Smooth muscle cell (in vitro differentiated cells): ENCODE measurements at regions not wholly inside any gene's neighbourhood (a gene's known extent, or its start where the extent isn't known, plus 50 kb on each side); places are given as distances from the start of the nearest gene placed in this dataset.

Experiments used
- DNase-seq: peaks from one replicate; lab custom pipeline; 2025; ENCODE audit not compliant: unreplicated experiment; lab: John Stamatoyannopoulos, UW
- H2AFZ ChIP-seq: fragments of 200-600 bp; sonication (generic); 2 replicates; pipeline ENCODE4 v1.6.0; 2016; ENCODE audit warnings: antibody characterized with exemption, low read depth, mild to moderate bottlenecking
- H3F3A ChIP-seq: fragments of 200-600 bp; sonication (generic); 2 replicates; pipeline ENCODE4 v1.6.0; 2017; ENCODE audit warnings: antibody characterized with exemption, low read depth
- H3K27ac ChIP-seq: fragments of 200-600 bp; sonication (generic); 2 replicates; pipeline ENCODE4 v1.5.1; 2016; ENCODE audit warnings: low read depth, mild to moderate bottlenecking
- H3K27me3 ChIP-seq: fragments of 200-600 bp; sonication (generic); 2 replicates; pipeline ENCODE4 v1.6.1; 2016; ENCODE audit warnings: low read depth, mild to moderate bottlenecking
- H3K36me3 ChIP-seq: fragments of 200-600 bp; sonication (generic); 2 replicates; pipeline ENCODE4 v1.5.1; 2016; ENCODE audit warnings: low read depth
- H3K4me1 ChIP-seq: fragments of 200-600 bp; sonication (generic); 2 replicates; pipeline ENCODE4 v1.5.1; 2016; ENCODE audit warnings: low read depth
- H3K4me2 ChIP-seq: fragments of 200-600 bp; sonication (generic); 2 replicates; pipeline ENCODE4 v1.6.0; 2016; ENCODE audit warnings: mild to moderate bottlenecking
- H3K4me3 ChIP-seq: fragments of 200-600 bp; sonication (generic); 2 replicates; pipeline ENCODE4 v1.5.1; 2016; ENCODE audit warnings: mild to moderate bottlenecking
- H3K79me2 ChIP-seq: fragments of 200-600 bp; sonication (generic); 2 replicates; pipeline ENCODE4 v1.6.0; 2016; ENCODE audit warnings: low read depth, mild to moderate bottlenecking
- H3K9ac ChIP-seq: fragments of 200-600 bp; sonication (generic); 2 replicates; pipeline ENCODE4 v1.6.0; 2016; ENCODE audit warnings: low read depth
- H3K9me3 ChIP-seq: fragments of 200-600 bp; sonication (generic); replicated peaks from 2 replicates; pipeline ENCODE4 v1.5.1; 2016; ENCODE audit warnings: low read depth
- H4K20me1 ChIP-seq: fragments of 200-600 bp; sonication (generic); 2 replicates; pipeline ENCODE4 v1.6.0; 2016; ENCODE audit warnings: low read depth
- WGBS: methylation state at CpG from one replicate; pipeline ENCODE4 v1.1.7; 2016; ENCODE audit warnings: low lambda C conversion rate; 5-methylcytosine and 5-hydroxymethylcytosine counted together
- TF ChIP-seq, protein P1 (sequence below): fragments of 200-600 bp; sonication (generic); IDR thresholded peaks from 2 replicates; pipeline ENCODE4 v1.5.1; 2017; ENCODE audit warnings: borderline replicate concordance, mild to moderate bottlenecking, antibody characterized with exemption; ENCODE audit not compliant: insufficient read depth, poor library complexity, severe bottlenecking

- Histone ChIP-seq H3K4me3 (no peak overlapping the region), H3K4me1 (peaks cover 45% of the 10 kb centered on the region), H3K9me3 (peaks cover 17% of the 10 kb centered on the region), H3K9ac (no peak overlapping the region), H3K79me2 (no peaks in the 10 kb centered on the region), H3K27ac (peak overlapping the region; percentile 95), H2AFZ (no peak overlapping the region), H3K4me2 (peak overlapping the region; percentile 76), H4K20me1 (no peaks in the 10 kb centered on the region), H3K36me3 (peaks cover 5% of the 10 kb centered on the region), H3K27me3 (no peaks in the 10 kb centered on the region), H3F3A (peaks cover 7% of the 10 kb centered on the region)
- 11% methylated on average over 3 of the region's 3 CpGs for WGBS
- DNase-seq = no peak
- TF ChIP-seq, protein P1, sequence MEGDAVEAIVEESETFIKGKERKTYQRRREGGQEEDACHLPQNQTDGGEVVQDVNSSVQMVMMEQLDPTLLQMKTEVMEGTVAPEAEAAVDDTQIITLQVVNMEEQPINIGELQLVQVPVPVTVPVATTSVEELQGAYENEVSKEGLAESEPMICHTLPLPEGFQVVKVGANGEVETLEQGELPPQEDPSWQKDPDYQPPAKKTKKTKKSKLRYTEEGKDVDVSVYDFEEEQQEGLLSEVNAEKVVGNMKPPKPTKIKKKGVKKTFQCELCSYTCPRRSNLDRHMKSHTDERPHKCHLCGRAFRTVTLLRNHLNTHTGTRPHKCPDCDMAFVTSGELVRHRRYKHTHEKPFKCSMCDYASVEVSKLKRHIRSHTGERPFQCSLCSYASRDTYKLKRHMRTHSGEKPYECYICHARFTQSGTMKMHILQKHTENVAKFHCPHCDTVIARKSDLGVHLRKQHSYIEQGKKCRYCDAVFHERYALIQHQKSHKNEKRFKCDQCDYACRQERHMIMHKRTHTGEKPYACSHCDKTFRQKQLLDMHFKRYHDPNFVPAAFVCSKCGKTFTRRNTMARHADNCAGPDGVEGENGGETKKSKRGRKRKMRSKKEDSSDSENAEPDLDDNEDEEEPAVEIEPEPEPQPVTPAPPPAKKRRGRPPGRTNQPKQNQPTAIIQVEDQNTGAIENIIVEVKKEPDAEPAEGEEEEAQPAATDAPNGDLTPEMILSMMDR = no peak
Measured at GRCh38 chr3:106829206-106829605, 548.0 kb upstream of the CCDC54 start.

GRCh38 chr3:106830334-106830733 is 546.9 kb upstream of the CCDC54 start:
- Histone ChIP-seq H3K36me3 (peaks cover 5% of the 10 kb centered on the region), H3K4me2 (peak overlapping the region; percentile 76), H4K20me1 (no peaks in the 10 kb centered on the region), H3K79me2 (no peaks in the 10 kb centered on the region), H3K27me3 (no peaks in the 10 kb centered on the region), H2AFZ (no peak overlapping the region), H3F3A (peaks cover 7% of the 10 kb centered on the region), H3K4me3 (no peak overlapping the region), H3K4me1 (peaks cover 40% of the 10 kb centered on the region), H3K27ac (peak overlapping the region; percentile 95), H3K9ac (no peak overlapping the region), H3K9me3 (peaks cover 17% of the 10 kb centered on the region)
- 61% methylated on average over 2 of the region's 2 CpGs for WGBS
- DNase-seq = no peak
- TF ChIP-seq, protein P1 = no peak

DNA sequence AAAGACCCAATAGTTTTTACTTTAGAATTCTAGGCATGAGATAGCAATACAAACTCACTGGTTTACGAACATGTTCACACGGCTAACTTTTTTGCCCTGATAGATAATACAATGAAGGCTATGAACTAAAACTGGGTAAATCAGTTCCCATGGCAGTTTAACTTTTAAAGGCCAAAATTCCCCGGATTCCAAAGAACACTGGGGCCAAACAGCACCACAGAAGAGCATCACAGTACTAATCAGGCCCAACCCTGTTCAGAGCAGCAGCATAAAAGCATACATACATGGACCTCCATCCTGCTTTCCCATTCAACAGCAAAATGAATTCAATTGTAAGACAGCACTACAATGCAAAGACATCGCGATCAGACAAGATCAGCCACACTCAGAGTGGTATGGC is 540.3 kb upstream of the CCDC54 start:
- Histone ChIP-seq H3K36me3 (peaks cover 2% of the 10 kb centered on the region), H2AFZ (peak overlapping the region; percentile 78), H3K79me2 (no peaks in the 10 kb centered on the region), H3K9ac (no peak overlapping the region), H3F3A (no peaks in the 10 kb centered on the region), H3K27ac (no peak overlapping the region), H3K9me3 (peaks cover 15% of the 10 kb centered on the region), H3K4me3 (no peak overlapping the region), H3K27me3 (no peaks in the 10 kb centered on the region), H3K4me2 (no peak overlapping the region), H3K4me1 (peaks cover under 1% of the 10 kb centered on the region), H4K20me1 (no peaks in the 10 kb centered on the region)
- TF ChIP-seq, protein P1 = no peak
- no peak for DNase-seq
- WGBS = 74% methylated on average over 5 of the region's 5 CpGs

GRCh38 chr3:106837616-106838015 is 539.6 kb upstream of the CCDC54 start:
- H3K27me3 ChIP-seq = no peaks in the 10 kb centered on the region
- H3K9me3 ChIP-seq = peaks cover 8% of the 10 kb centered on the region
- no peak overlapping the region for H3K4me2 ChIP-seq
- no peaks in the 10 kb centered on the region for H3K36me3 ChIP-seq
- H3K4me1 ChIP-seq = peaks cover 6% of the 10 kb centered on the region
- TF ChIP-seq, protein P1 = no peak
- no peak for DNase-seq
- no peaks in the 10 kb centered on the region for H3F3A ChIP-seq
- 95% methylated on average over 3 of the region's 3 CpGs for WGBS
- no peaks in the 10 kb centered on the region for H3K79me2 ChIP-seq
- no peak overlapping the region for H2AFZ ChIP-seq
- no peak overlapping the region for H3K27ac ChIP-seq
- no peaks in the 10 kb centered on the region for H4K20me1 ChIP-seq
- H3K4me3 ChIP-seq = no peak overlapping the region
- no peak overlapping the region for H3K9ac ChIP-seq
